Right lobe of liver (tissue), 6 donors: ENCODE measurements at regions not wholly inside any gene's neighbourhood (a gene's known extent, or its start where the extent isn't known, plus 50 kb on each side); places are given as distances from the start of the nearest gene placed in this dataset.
A peak's percentile ranks its signal among the peaks of the same experiment; 100 is the strongest.
"Not testable (repeated sequence)": the region's sequence is repeated elsewhere in the genome, so short reads cannot be mapped to it uniquely, and the experiment has no call there.

ENCODE experiments used
- ATAC-seq, 4 donors: fragments of 200-7000 bp; cut with Tn5 transposase; one replicate each; pipeline ENCODE4 v1.9.1; 2020; ENCODE audit warnings: mild to moderate bottlenecking in 4 of 4, moderate library complexity in 4 of 4
- DNase-seq, 3 donors: peaks; one replicate each; pipeline ENCODE4 v3.0.0-alpha.2; 2020
- H3K27ac ChIP-seq, 3 donors: fragments of 200-600 bp; one replicate each; pipeline ENCODE4 v1.8.0; 2022
- H3K27me3 ChIP-seq, 2 donors: fragments of 200-600 bp; one replicate each; pipeline ENCODE4 v1.8.0; 2022
- H3K36me3 ChIP-seq, 4 donors: fragments of 200-600 bp; sonication (generic) in 1 of 4; one replicate each; pipeline versions ENCODE4 v1.5.1 to v1.8.0; 2017 to 2022; ENCODE audit warnings: control low read depth in 1 of 4
- H3K4me1 ChIP-seq, 4 donors: fragments of 200-600 bp; sonication (generic) in 1 of 4; one replicate each; pipeline versions ENCODE4 v1.5.1 to v1.8.0; 2017 to 2022; ENCODE audit warnings: control low read depth in 1 of 4
- H3K4me3 ChIP-seq, 3 donors: fragments of 200-600 bp; one replicate each; pipeline ENCODE4 v1.8.0; 2022
- H3K9me3 ChIP-seq, 4 donors: fragments of 200-600 bp; sonication (generic) in 1 of 4; one replicate each; pipeline versions ENCODE4 v1.5.1 to v1.8.0; 2017 to 2022; ENCODE audit warnings: control low read depth in 1 of 4
- CTCF ChIP-seq, 4 donors: fragments of 200-600 bp in 3 of 4; fragments of 450-650 bp in 1 of 4; IDR thresholded peaks; one replicate each; pipeline versions ENCODE4 v1.5.1 to v1.8.0; 2016 to 2022; ENCODE audit warnings: antibody characterized with exemption in 4 of 4, mild to moderate bottlenecking in 2 of 4
- POLR2A ChIP-seq: fragments of 450-650 bp; IDR thresholded peaks from one replicate; pipeline ENCODE4 v1.6.1; 2017; ENCODE audit warnings: antibody characterized with exemption, mild to moderate bottlenecking
- WGBS: methylation state at CpG from one replicate; pipeline ENCODE4 v1.1.6; 2018; ENCODE audit warnings: low coverage, low lambda C conversion rate; ENCODE audit not compliant: insufficient coverage; ENCODE audit errors: missing lambda C conversion rate; 5-methylcytosine and 5-hydroxymethylcytosine counted together
- intact Hi-C, 2 donors: fragments of 100-400 bp; cut with DNase I; formaldehyde crosslinking; loops; one replicate each; pipeline versions ENCODE4 v1.11.2 to v1.14.1; 2022
- donor health status: DM: no; HTN: yes; CAD: no.
- donor health status: DM: no; HTN: no; CAD: no.
- donor health status: DM: no; HTN: no; CAD: no.
- donor health status: DM: no; HTN: yes; CAD: no.
- donor health status: DM: no; HTN: yes; CAD: no.

- Histone ChIP-seq H3K27me3 (no peaks in the 10 kb centered on the region), H3K9me3 (no peaks in the 10 kb centered on the region), H3K36me3 (no peaks in the 10 kb centered on the region), H3K27ac (no peak overlapping the region), H3K4me3 (no peak overlapping the region), H3K4me1 (no peaks in the 10 kb centered on the region)
- DNase-seq (no peak), ATAC-seq (no peak)
- intact Hi-C loops, result no loop called here
- TF ChIP-seq POLR2A (no peak), CTCF (IDR thresholded peaks at IDR 0.05) (no peak)
- 49% methylated on average over 10 of the region's 10 CpGs for WGBS
Measured at GRCh38 chr14:106227793-106228192, 701.4 kb downstream of the TMEM121 start.

DNA sequence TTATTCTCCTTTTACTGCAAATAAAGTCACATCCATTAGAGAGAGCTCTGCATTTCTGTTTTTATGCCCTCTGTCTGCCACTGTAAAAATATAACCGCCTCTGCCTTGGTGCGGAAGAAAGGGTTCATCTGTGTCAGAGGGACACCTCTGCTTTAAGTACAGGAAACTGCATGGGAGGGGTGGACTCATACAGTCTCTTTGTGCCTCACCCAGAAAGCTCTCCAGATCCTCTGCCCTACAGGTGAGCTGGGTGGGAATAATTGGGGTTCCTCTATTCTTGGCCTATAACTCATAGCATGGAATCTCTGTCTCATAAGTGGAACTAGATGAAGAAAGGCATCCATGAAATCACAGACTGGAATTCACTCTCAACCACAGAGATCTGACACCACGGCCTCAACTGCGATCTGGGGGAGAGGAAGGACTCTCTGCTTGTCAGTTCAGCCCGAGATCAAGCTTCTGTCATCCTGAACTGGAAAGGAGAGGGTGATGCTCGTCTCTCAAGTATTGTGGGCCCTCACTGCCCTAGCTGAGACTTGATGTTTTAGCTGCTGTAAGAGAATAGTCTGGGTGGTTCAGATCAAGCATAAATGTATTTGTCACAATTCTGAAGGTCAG lies 702.3 kb downstream of the TMEM121 start:
- Histone ChIP-seq H3K4me3 (no peak overlapping the region), H3K27me3 (no peaks in the 10 kb centered on the region), H3K9me3 (no peaks in the 10 kb centered on the region), H3K4me1 (no peaks in the 10 kb centered on the region), H3K27ac (no peak overlapping the region), H3K36me3 (no peaks in the 10 kb centered on the region)
- TF ChIP-seq CTCF (IDR thresholded peaks at IDR 0.05), result no peak
- TF ChIP-seq POLR2A, result no peak
- ATAC-seq (no peak), DNase-seq (no peak)
- 49% methylated on average over 3 of the region's 6 CpGs for WGBS
- intact Hi-C loops, result no loop called here

- H3K36me3 ChIP-seq, result no peaks in the 10 kb centered on the region
- TF ChIP-seq POLR2A (no peak), CTCF (IDR thresholded peaks at IDR 0.05) (no peak)
- no peak for DNase-seq
- no peaks in the 10 kb centered on the region for H3K9me3 ChIP-seq
- H3K27me3 ChIP-seq, result no peaks in the 10 kb centered on the region
- no peaks in the 10 kb centered on the region for H3K4me1 ChIP-seq
- WGBS, result 38% methylated on average over 2 of the region's 2 CpGs
- no peak overlapping the region for H3K4me3 ChIP-seq
- ATAC-seq, result no peak
- intact Hi-C loops, result no loop called here
- no peak overlapping the region for H3K27ac ChIP-seq
Measured at GRCh38 chr14:106230071-106230470, 703.7 kb downstream of the TMEM121 start.

DNA sequence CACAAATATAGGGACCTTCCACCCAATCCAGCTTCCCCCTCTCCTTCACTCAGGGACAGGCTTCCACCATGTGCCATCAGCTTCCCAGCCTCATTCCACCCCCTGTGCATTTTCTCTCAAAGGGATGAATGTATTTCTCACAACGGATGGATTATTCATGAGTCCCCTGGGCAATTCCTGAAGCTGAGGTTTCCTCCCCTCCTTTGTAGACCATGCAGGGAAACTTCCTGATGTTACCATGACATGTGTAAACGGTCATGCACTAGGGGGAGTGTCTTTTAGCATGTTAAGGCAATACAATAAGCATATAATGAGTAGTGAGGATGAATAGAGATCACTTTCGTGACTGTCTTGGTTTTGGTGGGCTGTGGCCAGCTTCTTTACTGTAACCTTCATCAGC lies 706.8 kb downstream of the TMEM121 start:
- H3K27ac ChIP-seq, H3K4me1 ChIP-seq, H3K36me3 ChIP-seq, DNase-seq, ATAC-seq, H3K27me3 ChIP-seq, intact Hi-C loops, H3K4me3 ChIP-seq, H3K9me3 ChIP-seq: not testable (repeated sequence)
- 13% methylated on average over 2 of the region's 3 CpGs for WGBS

DNA sequence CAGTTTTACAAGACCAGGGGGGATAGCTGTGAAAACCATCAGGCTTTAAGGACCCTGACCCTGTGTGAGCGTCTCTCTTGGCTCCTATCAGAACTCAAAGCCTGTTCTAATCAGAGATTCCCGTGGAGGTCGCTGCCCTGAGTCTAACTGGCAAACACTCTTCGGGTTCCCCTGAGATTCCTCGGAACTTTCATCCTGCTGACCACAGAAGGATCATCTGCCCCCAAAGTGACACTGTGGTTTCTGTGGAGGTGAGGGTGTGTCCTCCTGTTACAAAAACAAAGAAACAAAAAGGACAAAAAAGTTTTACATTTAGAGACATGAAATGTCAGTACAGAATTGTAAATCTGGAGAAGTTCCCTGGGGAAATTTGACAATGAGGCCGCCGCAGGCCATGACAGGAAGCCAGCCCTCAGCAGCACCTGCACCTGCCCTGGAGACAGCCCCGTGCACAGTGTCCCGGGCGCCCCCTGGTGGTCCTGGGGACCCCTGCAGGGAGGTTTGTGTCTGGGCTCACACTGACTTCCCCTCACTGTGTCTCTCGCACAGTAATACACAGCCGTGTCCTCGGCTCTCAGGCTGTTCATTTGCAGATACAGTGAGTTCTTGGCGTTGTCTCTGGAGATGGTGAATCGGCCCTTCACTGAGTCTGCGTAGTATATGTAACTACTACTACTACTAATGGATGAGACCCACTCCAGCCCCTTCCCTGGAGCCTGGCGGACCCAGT lies 708.3 kb downstream of the TMEM121 start:
- H3K36me3 ChIP-seq, DNase-seq, H3K4me3 ChIP-seq, ATAC-seq, H3K27ac ChIP-seq, H3K9me3 ChIP-seq, H3K4me1 ChIP-seq, intact Hi-C loops, H3K27me3 ChIP-seq: not testable (repeated sequence)
- peak; percentile 13 to 45 (median 36) for TF ChIP-seq CTCF (IDR thresholded peaks at IDR 0.05)
- 35% methylated on average over 7 of the region's 17 CpGs for WGBS
